ENCODE measurements at regions not wholly inside any gene's neighbourhood (a gene's known extent, or its start where the extent isn't known, plus 50 kb on each side); places are given as distances from the start of the nearest gene placed in this dataset.

DNA sequence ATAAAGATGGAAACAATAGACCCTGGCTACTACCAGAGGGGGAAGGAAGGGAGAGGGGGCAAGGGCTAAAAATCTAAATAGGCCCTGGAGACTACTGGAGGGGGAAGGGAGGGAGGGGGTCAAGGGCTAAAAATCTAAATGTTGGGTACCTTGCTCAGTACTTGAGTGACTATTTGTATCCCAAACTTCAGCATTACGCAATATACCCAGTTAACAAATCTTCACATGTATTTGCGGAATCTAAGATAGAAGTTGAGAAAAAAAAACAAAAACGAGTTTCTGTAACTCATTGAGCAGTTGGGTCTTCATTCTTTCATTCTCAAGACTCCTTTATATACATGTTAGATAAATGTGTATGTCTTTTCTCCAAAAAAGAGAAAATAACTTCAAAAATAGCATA is 537.4 kb downstream of the TAF11L14 start:
- Histone ChIP-seq H3K9me3 (ENCODE audit: control insufficient read depth, low read length) (peaks cover 10% of the 10 kb centered on the region), H3K4me3 (ENCODE audit: low read length) (no peak overlapping the region), H3K27me3 (ENCODE audit: control insufficient read depth, insufficient read depth, low read length, poor library complexity, severe bottlenecking) (no peaks in the 10 kb centered on the region), H3K27ac (ENCODE audit: low read depth, low read length) (no peak overlapping the region), H3K4me1 (ENCODE audit: control insufficient read depth, insufficient read depth, low read length) (no peaks in the 10 kb centered on the region), H3K36me3 (ENCODE audit: control insufficient read depth, insufficient read depth, low read length) (no peaks in the 10 kb centered on the region), H3K9ac (ENCODE audit: extremely low read depth, low read length, poor library complexity, severe bottlenecking) (no peak overlapping the region)
- H3K36me3 Mint-ChIP-seq (ENCODE audit: low read depth) = no peaks in the 10 kb centered on the region
- peaks cover 5% of the 10 kb centered on the region for H3K9me3 Mint-ChIP-seq
- TF ChIP-seq CTCF (conservative IDR thresholded peaks at IDR 0.05) = no peak
- H3K27ac Mint-ChIP-seq = no peak overlapping the region
- no peaks in the 10 kb centered on the region for H3K4me1 Mint-ChIP-seq
- no peaks in the 10 kb centered on the region for H3K27me3 Mint-ChIP-seq (ENCODE audit: insufficient read depth)
- no peak overlapping the region for H3K4me3 Mint-ChIP-seq
- no peak for DNase-seq
- 86% methylated on average over 3 of the region's 3 CpGs; no CpG with 5 or more reads in 1 of the 2 experiments for WGBS, 2 experiments (ENCODE audit: insufficient coverage in 1 of 2, insufficient read length in 1 of 2)

DNA sequence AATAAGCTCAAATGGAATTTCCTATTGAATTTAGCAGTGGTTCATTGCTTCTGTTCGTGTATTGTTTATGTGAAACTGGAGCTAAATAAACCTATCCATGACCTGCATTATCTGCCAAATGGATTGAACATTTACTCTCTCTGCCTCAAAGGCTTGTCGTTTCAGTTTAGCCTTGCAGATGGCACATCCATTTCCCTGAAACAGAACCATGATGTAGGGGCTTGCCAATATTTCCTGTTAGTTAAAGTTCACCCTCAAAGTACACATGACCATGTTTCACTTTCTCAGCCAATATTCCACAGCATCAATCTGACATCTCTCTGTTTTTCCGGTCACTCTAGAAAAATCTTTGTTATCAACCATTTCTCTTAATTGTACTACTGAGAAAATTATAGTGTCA is 545.3 kb downstream of the TAF11L14 start:
- Mint-ChIP-seq H3K4me3 (no peak overlapping the region), H3K9me3 (no peaks in the 10 kb centered on the region), H3K4me1 (no peaks in the 10 kb centered on the region), H3K36me3 (ENCODE audit: low read depth) (no peaks in the 10 kb centered on the region), H3K27ac (no peak overlapping the region), H3K27me3 (ENCODE audit: insufficient read depth) (peaks cover 3% of the 10 kb centered on the region)
- Histone ChIP-seq H3K4me3 (ENCODE audit: low read length) (no peak overlapping the region), H3K27ac (ENCODE audit: low read depth, low read length) (no peak overlapping the region), H3K4me1 (ENCODE audit: control insufficient read depth, insufficient read depth, low read length) (no peaks in the 10 kb centered on the region), H3K36me3 (ENCODE audit: control insufficient read depth, insufficient read depth, low read length) (no peaks in the 10 kb centered on the region), H3K9me3 (ENCODE audit: control insufficient read depth, low read length) (no peaks in the 10 kb centered on the region), H3K27me3 (ENCODE audit: control insufficient read depth, insufficient read depth, low read length, poor library complexity, severe bottlenecking) (no peaks in the 10 kb centered on the region), H3K9ac (ENCODE audit: extremely low read depth, low read length, poor library complexity, severe bottlenecking) (no peak overlapping the region)
- DNase-seq = no peak
- WGBS, 2 experiments (ENCODE audit: insufficient coverage in 1 of 2, insufficient read length in 1 of 2) = 85 to 100% methylated on average over 2 to 3 of the region's 3 CpGs
- TF ChIP-seq CTCF (conservative IDR thresholded peaks at IDR 0.05) = no peak

DNA sequence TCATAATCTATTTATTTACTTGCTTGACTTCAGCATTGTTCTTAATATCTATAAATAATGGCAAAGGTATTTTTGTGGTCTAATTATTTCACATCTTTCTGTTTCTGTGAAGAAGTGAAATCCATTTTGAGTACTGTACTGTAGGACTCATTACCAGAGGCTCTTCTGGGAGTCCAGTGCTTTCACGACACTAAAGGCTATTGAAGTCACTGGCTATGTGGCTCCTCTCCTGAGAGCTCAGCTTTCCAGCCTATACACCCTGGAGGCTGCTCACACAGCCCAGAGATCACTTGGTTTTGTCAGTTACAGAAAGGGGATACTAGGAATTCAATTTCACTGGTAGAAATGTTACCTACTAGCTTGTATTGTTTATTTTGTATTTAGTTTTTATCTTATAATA is 547.3 kb downstream of the TAF11L14 start:
- 84 to 100% methylated on average over 1 of the region's 1 CpG for WGBS, 2 experiments (ENCODE audit: insufficient coverage in 1 of 2, insufficient read length in 1 of 2)
- H3K4me1 Mint-ChIP-seq = no peaks in the 10 kb centered on the region

More for the DNA sequence above, 547.3 kb downstream of the TAF11L14 start:
- no peaks in the 10 kb centered on the region for H3K4me1 ChIP-seq (ENCODE audit: control insufficient read depth, insufficient read depth, low read length)
- H3K27ac Mint-ChIP-seq = no peak overlapping the region
- peaks cover 1% of the 10 kb centered on the region for H3K9me3 Mint-ChIP-seq
- no peaks in the 10 kb centered on the region for H3K9me3 ChIP-seq (ENCODE audit: control insufficient read depth, low read length)
- H3K36me3 ChIP-seq (ENCODE audit: control insufficient read depth, insufficient read depth, low read length) = no peaks in the 10 kb centered on the region
- H3K4me3 Mint-ChIP-seq = no peak overlapping the region
- H3K27me3 Mint-ChIP-seq (ENCODE audit: insufficient read depth) = peaks cover 3% of the 10 kb centered on the region
- no peaks in the 10 kb centered on the region for H3K27me3 ChIP-seq (ENCODE audit: control insufficient read depth, insufficient read depth, low read length, poor library complexity, severe bottlenecking)
- H3K36me3 Mint-ChIP-seq (ENCODE audit: low read depth) = no peaks in the 10 kb centered on the region
- no peak for TF ChIP-seq CTCF (conservative IDR thresholded peaks at IDR 0.05)
- DNase-seq = no peak
- H3K4me3 ChIP-seq (ENCODE audit: low read length) = no peak overlapping the region
- no peak overlapping the region for H3K27ac ChIP-seq (ENCODE audit: low read depth, low read length)
- H3K9ac ChIP-seq (ENCODE audit: extremely low read depth, low read length, poor library complexity, severe bottlenecking) = no peak overlapping the region

All from endodermal cell (in vitro differentiated cells).